ENCODE measurements at regions not wholly inside any gene's neighbourhood (a gene's known extent, or its start where the extent isn't known, plus 50 kb on each side); places are given as distances from the start of the nearest gene placed in this dataset.

- TF ChIP-seq, protein P1, sequence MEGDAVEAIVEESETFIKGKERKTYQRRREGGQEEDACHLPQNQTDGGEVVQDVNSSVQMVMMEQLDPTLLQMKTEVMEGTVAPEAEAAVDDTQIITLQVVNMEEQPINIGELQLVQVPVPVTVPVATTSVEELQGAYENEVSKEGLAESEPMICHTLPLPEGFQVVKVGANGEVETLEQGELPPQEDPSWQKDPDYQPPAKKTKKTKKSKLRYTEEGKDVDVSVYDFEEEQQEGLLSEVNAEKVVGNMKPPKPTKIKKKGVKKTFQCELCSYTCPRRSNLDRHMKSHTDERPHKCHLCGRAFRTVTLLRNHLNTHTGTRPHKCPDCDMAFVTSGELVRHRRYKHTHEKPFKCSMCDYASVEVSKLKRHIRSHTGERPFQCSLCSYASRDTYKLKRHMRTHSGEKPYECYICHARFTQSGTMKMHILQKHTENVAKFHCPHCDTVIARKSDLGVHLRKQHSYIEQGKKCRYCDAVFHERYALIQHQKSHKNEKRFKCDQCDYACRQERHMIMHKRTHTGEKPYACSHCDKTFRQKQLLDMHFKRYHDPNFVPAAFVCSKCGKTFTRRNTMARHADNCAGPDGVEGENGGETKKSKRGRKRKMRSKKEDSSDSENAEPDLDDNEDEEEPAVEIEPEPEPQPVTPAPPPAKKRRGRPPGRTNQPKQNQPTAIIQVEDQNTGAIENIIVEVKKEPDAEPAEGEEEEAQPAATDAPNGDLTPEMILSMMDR (IDR thresholded peaks at IDR 0.05; ENCODE audit: insufficient read depth, low read depth, low read length, missing control alignments): no peak
- H3K4me3 ChIP-seq (ENCODE audit: low read length): no peak overlapping the region
- no peak for DNase-seq (ENCODE audit: low read depth)
Observed at GRCh38 chr11:70651031-70651430, 252.7 kb downstream of the CTTN start.

DNA sequence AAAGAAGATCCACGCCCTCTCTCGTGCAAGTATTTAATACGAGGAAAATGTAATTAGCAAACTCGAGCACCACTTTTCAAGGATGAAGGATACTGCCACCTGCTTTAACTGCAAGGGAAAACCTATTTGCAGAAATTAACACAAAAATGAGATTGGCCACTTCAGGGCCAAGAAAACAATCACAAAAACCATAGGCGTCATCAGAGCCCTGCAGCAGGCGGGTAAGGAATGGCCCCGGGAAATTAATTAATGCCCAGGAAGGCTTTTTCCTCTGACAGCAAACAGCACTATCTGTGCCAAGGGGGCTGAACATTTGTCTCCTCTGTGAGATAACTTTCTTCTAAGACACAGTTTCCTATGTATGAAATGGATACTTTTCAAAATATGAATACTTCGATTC lies 255.7 kb downstream of the CTTN start:
- H3K4me3 ChIP-seq (ENCODE audit: low read length): no peak overlapping the region
- TF ChIP-seq, protein P1 (IDR thresholded peaks at IDR 0.05; ENCODE audit: insufficient read depth, low read depth, low read length, missing control alignments): no peak
- DNase-seq (ENCODE audit: low read depth): no peak

DNA sequence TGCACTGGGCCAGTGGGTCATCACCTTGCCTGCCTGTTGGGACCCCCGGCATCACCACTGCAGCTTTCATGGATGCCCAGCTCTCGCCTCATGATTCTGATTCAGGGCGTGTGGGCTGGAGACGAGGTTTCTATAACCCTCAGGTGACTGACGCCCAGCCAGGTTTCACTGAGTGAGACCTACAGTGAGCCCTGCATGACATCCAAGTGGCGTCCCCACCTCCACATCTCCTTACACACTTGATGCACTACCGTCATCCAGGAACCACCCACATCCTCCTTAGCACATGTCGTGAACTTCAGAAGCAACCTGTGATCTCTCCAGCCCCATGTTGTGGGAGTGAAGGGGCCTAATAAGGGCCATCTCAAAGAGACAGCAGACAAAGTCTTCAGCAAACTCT lies 257.5 kb downstream of the CTTN start:
- H3K4me3 ChIP-seq (ENCODE audit: low read length): no peak overlapping the region
- DNase-seq (ENCODE audit: low read depth): no peak
- TF ChIP-seq, protein P1 (IDR thresholded peaks at IDR 0.05; ENCODE audit: insufficient read depth, low read depth, low read length, missing control alignments): no peak

DNA sequence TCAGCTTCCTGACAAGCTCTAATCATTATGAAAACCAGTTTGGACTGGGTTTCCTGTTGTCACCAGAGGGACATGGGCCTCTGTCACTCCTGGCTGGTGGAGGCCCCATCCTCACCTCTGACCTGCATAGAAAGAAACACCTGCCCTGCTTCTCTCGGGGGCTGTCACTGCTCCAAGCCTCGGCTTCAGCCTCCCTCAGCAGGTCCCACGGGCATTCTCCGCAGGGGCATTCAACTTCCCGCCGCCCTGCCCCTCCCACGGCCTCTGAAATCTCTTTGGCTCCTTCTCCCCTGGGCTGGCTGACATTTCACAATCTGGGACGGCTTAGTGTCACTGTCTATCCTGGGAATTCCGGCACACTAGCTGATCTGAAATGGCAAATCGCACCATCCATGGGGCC lies 257.9 kb downstream of the CTTN start:
- DNase-seq (ENCODE audit: low read depth): no peak
- no peak overlapping the region for H3K4me3 ChIP-seq (ENCODE audit: low read length)
- TF ChIP-seq, protein P1 (IDR thresholded peaks at IDR 0.05; ENCODE audit: insufficient read depth, low read depth, low read length, missing control alignments): no peak

- H3K4me3 ChIP-seq (ENCODE audit: low read length): no peak overlapping the region
- TF ChIP-seq, protein P1 (IDR thresholded peaks at IDR 0.05; ENCODE audit: insufficient read depth, low read depth, low read length, missing control alignments): no peak
- DNase-seq (ENCODE audit: low read depth): no peak
Observed at GRCh38 chr11:70660059-70660888, 261.9 kb downstream of the CTTN start.

DNA sequence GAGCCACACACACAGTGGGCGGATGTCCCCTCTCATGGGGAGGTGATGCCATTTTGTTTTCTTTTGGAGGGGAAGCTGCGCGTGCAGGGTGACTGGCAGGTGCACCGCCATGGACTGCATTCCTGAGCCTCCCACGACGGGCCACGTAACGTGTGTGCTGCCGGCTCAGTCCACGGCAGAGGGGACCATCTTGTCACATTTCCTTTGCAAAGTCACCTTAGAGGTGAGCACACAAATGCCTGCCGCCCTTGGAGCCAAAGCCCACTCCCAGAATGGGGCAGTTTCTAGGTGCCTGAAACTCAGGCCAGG lies 262.5 kb downstream of the CTTN start:
- H3K4me3 ChIP-seq (ENCODE audit: low read length): no peak overlapping the region
- no peak for DNase-seq (ENCODE audit: low read depth)
- TF ChIP-seq, protein P1 (IDR thresholded peaks at IDR 0.05; ENCODE audit: insufficient read depth, low read depth, low read length, missing control alignments): no peak

All from epithelial cell of esophagus (primary cell).